Parathyroid adenoma (tissue), 2 donors: ENCODE measurements at regions not wholly inside any gene's neighbourhood (a gene's known extent, or its start where the extent isn't known, plus 50 kb on each side); places are given as distances from the start of the nearest gene placed in this dataset.

ENCODE experiments used
- H2AFZ ChIP-seq: fragments of 300-600 bp; sonication (generic); one replicate; pipeline ENCODE4 v1.7.0; 2017; ENCODE audit warnings: antibody characterized with exemption, mild to moderate bottlenecking
- H3K27ac ChIP-seq: fragments of 300-600 bp; sonication (generic); one replicate; pipeline ENCODE4 v1.7.0; 2017
- H3K27me3 ChIP-seq: fragments of 300-600 bp; sonication (generic); one replicate; pipeline ENCODE4 v1.7.0; 2017; ENCODE audit warnings: low read length; ENCODE audit not compliant: control insufficient read depth, insufficient read depth
- H3K36me3 ChIP-seq: fragments of 300-600 bp; sonication (generic); one replicate; pipeline ENCODE4 v1.7.0; 2017; ENCODE audit warnings: low read length; ENCODE audit not compliant: control insufficient read depth, insufficient read depth
- H3K4me1 ChIP-seq: fragments of 300-600 bp; sonication (generic); one replicate; pipeline ENCODE4 v1.7.0; 2017; ENCODE audit warnings: control low read depth
- H3K4me2 ChIP-seq: fragments of 300-600 bp; sonication (generic); one replicate; pipeline ENCODE4 v1.7.0; 2017; ENCODE audit warnings: low read length
- H3K4me3 ChIP-seq: fragments of 300-600 bp; sonication (generic); one replicate; pipeline ENCODE4 v1.7.0; 2017; ENCODE audit warnings: low read depth, low read length
- H3K79me2 ChIP-seq: fragments of 300-600 bp; sonication (generic); one replicate; pipeline ENCODE4 v1.7.0; 2017; ENCODE audit warnings: control low read depth
- H3K9ac ChIP-seq: fragments of 300-600 bp; sonication (generic); one replicate; pipeline ENCODE4 v1.7.0; 2017; ENCODE audit warnings: mild to moderate bottlenecking
- H3K9me3 ChIP-seq: fragments of 300-600 bp; sonication (generic); one replicate; pipeline ENCODE4 v1.7.0; 2017; ENCODE audit warnings: low read length; ENCODE audit not compliant: control insufficient read depth
- CTCF ChIP-seq: fragments of 300-600 bp; sonication (generic); IDR thresholded peaks from one replicate; pipeline ENCODE4 v1.7.0; 2017; ENCODE audit warnings: antibody characterized with exemption, mild to moderate bottlenecking
- donor health status: primary hyperparathyroidism.

GRCh38 chr2:239546541-239546940, 145.7 kb upstream of the HDAC4 start:
- Histone ChIP-seq H3K4me2 (no peak overlapping the region), H3K9me3 (no peaks in the 10 kb centered on the region), H3K4me3 (no peak overlapping the region), H3K27me3 (no peaks in the 10 kb centered on the region), H3K9ac (no peak overlapping the region), H3K36me3 (no peaks in the 10 kb centered on the region), H3K27ac (no peak overlapping the region), H2AFZ (no peak overlapping the region), H3K79me2 (no peaks in the 10 kb centered on the region), H3K4me1 (no peaks in the 10 kb centered on the region)
- no peak for TF ChIP-seq CTCF

GRCh38 chr2:239545741-239546392, 145.0 kb upstream of the HDAC4 start:
- H3K9me3 ChIP-seq = no peaks in the 10 kb centered on the region
- no peak overlapping the region for H2AFZ ChIP-seq
- no peak overlapping the region for H3K4me3 ChIP-seq
- no peaks in the 10 kb centered on the region for H3K27me3 ChIP-seq
- no peak overlapping the region for H3K27ac ChIP-seq
- no peak overlapping the region for H3K9ac ChIP-seq
- no peaks in the 10 kb centered on the region for H3K36me3 ChIP-seq
- TF ChIP-seq CTCF = no peak
- H3K79me2 ChIP-seq = no peaks in the 10 kb centered on the region
- H3K4me2 ChIP-seq = no peak overlapping the region
- no peaks in the 10 kb centered on the region for H3K4me1 ChIP-seq

- Histone ChIP-seq H3K36me3 (no peaks in the 10 kb centered on the region), H3K9me3 (no peaks in the 10 kb centered on the region), H2AFZ (no peak overlapping the region), H3K4me2 (no peak overlapping the region), H3K4me3 (no peak overlapping the region), H3K27me3 (no peaks in the 10 kb centered on the region), H3K27ac (no peak overlapping the region), H3K4me1 (no peaks in the 10 kb centered on the region), H3K79me2 (no peaks in the 10 kb centered on the region), H3K9ac (no peak overlapping the region)
- TF ChIP-seq CTCF = no peak
Observed at GRCh38 chr2:239544918-239545465, 144.2 kb upstream of the HDAC4 start.

GRCh38 chr2:239544143-239544917, 143.5 kb upstream of the HDAC4 start:
- Histone ChIP-seq H3K4me2 (no peak overlapping the region), H3K79me2 (no peaks in the 10 kb centered on the region), H2AFZ (no peak overlapping the region), H3K4me1 (no peaks in the 10 kb centered on the region), H3K36me3 (no peaks in the 10 kb centered on the region), H3K27ac (no peak overlapping the region), H3K4me3 (no peak overlapping the region), H3K9ac (no peak overlapping the region), H3K9me3 (no peaks in the 10 kb centered on the region), H3K27me3 (no peaks in the 10 kb centered on the region)
- no peak for TF ChIP-seq CTCF
